Stomach (tissue), 4 donors: ENCODE measurements at regions not wholly inside any gene's neighbourhood (a gene's known extent, or its start where the extent isn't known, plus 50 kb on each side); places are given as distances from the start of the nearest gene placed in this dataset.

Experiments
- CTCF ChIP-seq, 7 experiments: fragments of 450-650 bp in 4 of 7; fragments of 200-600 bp in 3 of 7; sonication (generic) in 3 of 7; IDR thresholded peaks; one replicate each; pipeline ENCODE4 v1.5.1; 2016 to 2019; ENCODE audit warnings: antibody characterized with exemption in 7 of 7, control low read depth in 2 of 7, mild to moderate bottlenecking in 1 of 7
- EP300 ChIP-seq: sonication (generic); formaldehyde crosslinking; IDR thresholded peaks from one replicate; pipeline ENCODE4 v1.6.1; 2017; ENCODE audit warnings: antibody characterized with exemption
- POLR2A ChIP-seq, 4 donors: fragments of 450-650 bp; IDR thresholded peaks; one replicate each; pipeline ENCODE4 v1.6.1; 2016; ENCODE audit warnings: antibody characterized with exemption in 4 of 4, control low read depth in 2 of 4, mild to moderate bottlenecking in 1 of 4, moderate library complexity in 1 of 4
- POLR2AphosphoS5 ChIP-seq, 3 donors: sonication (generic); formaldehyde crosslinking; IDR thresholded peaks; one replicate each; pipeline ENCODE4 v1.6.1; 2016; ENCODE audit warnings: antibody characterized with exemption in 3 of 3

- TF ChIP-seq CTCF (IDR thresholded peaks at IDR 0.05), result no peak
- no peak for TF ChIP-seq POLR2A (IDR thresholded peaks at IDR 0.05)
- no peak for TF ChIP-seq EP300
- TF ChIP-seq POLR2AphosphoS5 (IDR thresholded peaks at IDR 0.05), result no peak
These were observed 1030.6 kb downstream of the VRK1 start for GRCh38 chr14:97827746-97828145.
